A549 (cell line): ENCODE measurements at regions not wholly inside any gene's neighbourhood (a gene's known extent, or its start where the extent isn't known, plus 50 kb on each side); places are given as distances from the start of the nearest gene placed in this dataset.

ENCODE experiments used
- BHLHE40 ChIP-seq: IDR thresholded peaks from 2 replicates; pipeline ENCODE4 v1.6.1; 2012; ENCODE audit warnings: low read depth, low read length, inconsistent platforms
- CHD2 ChIP-seq: fragments of 150-350 bp; IDR thresholded peaks from 2 replicates; pipeline ENCODE4 v1.6.1; 2014; ENCODE audit warnings: low read length; ENCODE audit not compliant: partially characterized antibody
- EHMT2 ChIP-seq: fragments of 200-600 bp; sonication (generic); IDR thresholded peaks from 2 replicates; pipeline ENCODE4 v1.6.1; 2016; ENCODE audit warnings: antibody characterized with exemption, low read depth, mild to moderate bottlenecking, moderate library complexity
- EP300 ChIP-seq, 2 experiments: fragments of >200 bp; sonication (Bioruptor Twin); formaldehyde crosslinking; IDR thresholded peaks; 2 replicates in 1 of 2; 3 replicates in 1 of 2; pipeline ENCODE4 v1.6.1; 2016 to 2017
- PHF8 ChIP-seq: fragments of 200-600 bp; sonication (generic); IDR thresholded peaks from 2 replicates; pipeline ENCODE4 v1.6.1; 2016; ENCODE audit warnings: low read depth, mild to moderate bottlenecking, antibody characterized with exemption, moderate library complexity, borderline replicate concordance
- POLR2A ChIP-seq: IDR thresholded peaks from 2 replicates; pipeline ENCODE4 v1.6.1; 2012; ENCODE audit warnings: mild to moderate bottlenecking, low read length
- TF ChIP-seq, protein P1 (sequence below): fragments of >200 bp; sonication (Bioruptor Twin); formaldehyde crosslinking; IDR thresholded peaks from 3 replicates; pipeline ENCODE4 v1.5.1; 2016

GRCh38 chr13:34116651-34117050 lies 298.7 kb downstream of the RFC3 start:
- TF ChIP-seq, protein P1, sequence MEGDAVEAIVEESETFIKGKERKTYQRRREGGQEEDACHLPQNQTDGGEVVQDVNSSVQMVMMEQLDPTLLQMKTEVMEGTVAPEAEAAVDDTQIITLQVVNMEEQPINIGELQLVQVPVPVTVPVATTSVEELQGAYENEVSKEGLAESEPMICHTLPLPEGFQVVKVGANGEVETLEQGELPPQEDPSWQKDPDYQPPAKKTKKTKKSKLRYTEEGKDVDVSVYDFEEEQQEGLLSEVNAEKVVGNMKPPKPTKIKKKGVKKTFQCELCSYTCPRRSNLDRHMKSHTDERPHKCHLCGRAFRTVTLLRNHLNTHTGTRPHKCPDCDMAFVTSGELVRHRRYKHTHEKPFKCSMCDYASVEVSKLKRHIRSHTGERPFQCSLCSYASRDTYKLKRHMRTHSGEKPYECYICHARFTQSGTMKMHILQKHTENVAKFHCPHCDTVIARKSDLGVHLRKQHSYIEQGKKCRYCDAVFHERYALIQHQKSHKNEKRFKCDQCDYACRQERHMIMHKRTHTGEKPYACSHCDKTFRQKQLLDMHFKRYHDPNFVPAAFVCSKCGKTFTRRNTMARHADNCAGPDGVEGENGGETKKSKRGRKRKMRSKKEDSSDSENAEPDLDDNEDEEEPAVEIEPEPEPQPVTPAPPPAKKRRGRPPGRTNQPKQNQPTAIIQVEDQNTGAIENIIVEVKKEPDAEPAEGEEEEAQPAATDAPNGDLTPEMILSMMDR = no peak
- TF ChIP-seq CHD2 (no peak), EHMT2 (no peak), POLR2A (no peak), PHF8 (no peak), EP300 (IDR thresholded peaks at IDR 0.05) (no peak), BHLHE40 (no peak)
